Smooth muscle cell (in vitro differentiated cells): ENCODE measurements at regions not wholly inside any gene's neighbourhood (a gene's known extent, or its start where the extent isn't known, plus 50 kb on each side); places are given as distances from the start of the nearest gene placed in this dataset.

Experiments used
- DNase-seq: peaks from one replicate; lab custom pipeline; 2025; ENCODE audit not compliant: unreplicated experiment; lab: John Stamatoyannopoulos, UW
- H2AFZ ChIP-seq: fragments of 200-600 bp; sonication (generic); 2 replicates; pipeline ENCODE4 v1.6.0; 2016; ENCODE audit warnings: antibody characterized with exemption, low read depth, mild to moderate bottlenecking
- H3F3A ChIP-seq: fragments of 200-600 bp; sonication (generic); 2 replicates; pipeline ENCODE4 v1.6.0; 2017; ENCODE audit warnings: antibody characterized with exemption, low read depth
- H3K27ac ChIP-seq: fragments of 200-600 bp; sonication (generic); 2 replicates; pipeline ENCODE4 v1.5.1; 2016; ENCODE audit warnings: low read depth, mild to moderate bottlenecking
- H3K27me3 ChIP-seq: fragments of 200-600 bp; sonication (generic); 2 replicates; pipeline ENCODE4 v1.6.1; 2016; ENCODE audit warnings: low read depth, mild to moderate bottlenecking
- H3K36me3 ChIP-seq: fragments of 200-600 bp; sonication (generic); 2 replicates; pipeline ENCODE4 v1.5.1; 2016; ENCODE audit warnings: low read depth
- H3K4me1 ChIP-seq: fragments of 200-600 bp; sonication (generic); 2 replicates; pipeline ENCODE4 v1.5.1; 2016; ENCODE audit warnings: low read depth
- H3K4me2 ChIP-seq: fragments of 200-600 bp; sonication (generic); 2 replicates; pipeline ENCODE4 v1.6.0; 2016; ENCODE audit warnings: mild to moderate bottlenecking
- H3K4me3 ChIP-seq: fragments of 200-600 bp; sonication (generic); 2 replicates; pipeline ENCODE4 v1.5.1; 2016; ENCODE audit warnings: mild to moderate bottlenecking
- H3K79me2 ChIP-seq: fragments of 200-600 bp; sonication (generic); 2 replicates; pipeline ENCODE4 v1.6.0; 2016; ENCODE audit warnings: low read depth, mild to moderate bottlenecking
- H3K9ac ChIP-seq: fragments of 200-600 bp; sonication (generic); 2 replicates; pipeline ENCODE4 v1.6.0; 2016; ENCODE audit warnings: low read depth
- H3K9me3 ChIP-seq: fragments of 200-600 bp; sonication (generic); replicated peaks from 2 replicates; pipeline ENCODE4 v1.5.1; 2016; ENCODE audit warnings: low read depth
- H4K20me1 ChIP-seq: fragments of 200-600 bp; sonication (generic); 2 replicates; pipeline ENCODE4 v1.6.0; 2016; ENCODE audit warnings: low read depth
- CTCF ChIP-seq: fragments of 200-600 bp; sonication (generic); IDR thresholded peaks from 2 replicates; pipeline ENCODE4 v1.5.1; 2017; ENCODE audit warnings: borderline replicate concordance, mild to moderate bottlenecking, antibody characterized with exemption; ENCODE audit not compliant: insufficient read depth, poor library complexity, severe bottlenecking
- WGBS: methylation state at CpG from one replicate; pipeline ENCODE4 v1.1.7; 2016; ENCODE audit warnings: low lambda C conversion rate; 5-methylcytosine and 5-hydroxymethylcytosine counted together

DNA sequence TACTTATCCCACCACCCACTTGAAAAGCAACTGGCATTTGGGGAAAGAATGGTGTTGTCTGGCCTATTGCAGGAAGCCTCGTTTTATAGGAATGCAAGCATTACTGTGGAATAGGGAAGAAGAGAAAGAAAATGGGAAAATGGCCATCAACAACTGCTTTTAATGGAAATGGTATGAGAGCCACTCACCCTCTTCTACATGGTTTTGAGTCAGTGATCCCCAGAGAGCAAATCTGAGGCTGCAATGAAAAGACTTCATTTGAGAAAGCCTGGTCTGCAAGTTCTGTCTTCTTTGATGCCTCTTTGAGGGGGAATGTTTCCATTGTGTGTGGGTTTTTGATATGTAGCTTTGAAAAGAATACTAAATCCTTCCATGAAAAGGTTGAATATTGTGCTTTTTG lies 172.3 kb upstream of the HDDC2 start:
- DNase-seq = no peak
- H3K9ac ChIP-seq = no peak overlapping the region
- H2AFZ ChIP-seq = no peak overlapping the region
- no peak overlapping the region for H3K27ac ChIP-seq
- TF ChIP-seq CTCF = no peak
- H3K36me3 ChIP-seq = no peaks in the 10 kb centered on the region
- H4K20me1 ChIP-seq = no peaks in the 10 kb centered on the region
- no peaks in the 10 kb centered on the region for H3K79me2 ChIP-seq
- H3K4me3 ChIP-seq = no peak overlapping the region
- no peaks in the 10 kb centered on the region for H3K27me3 ChIP-seq
- WGBS = 14% methylated on average over 1 of the region's 1 CpG
- H3F3A ChIP-seq = peaks cover 18% of the 10 kb centered on the region
- H3K4me1 ChIP-seq = peaks cover 8% of the 10 kb centered on the region
- H3K4me2 ChIP-seq = no peak overlapping the region
- H3K9me3 ChIP-seq = no peaks in the 10 kb centered on the region

DNA sequence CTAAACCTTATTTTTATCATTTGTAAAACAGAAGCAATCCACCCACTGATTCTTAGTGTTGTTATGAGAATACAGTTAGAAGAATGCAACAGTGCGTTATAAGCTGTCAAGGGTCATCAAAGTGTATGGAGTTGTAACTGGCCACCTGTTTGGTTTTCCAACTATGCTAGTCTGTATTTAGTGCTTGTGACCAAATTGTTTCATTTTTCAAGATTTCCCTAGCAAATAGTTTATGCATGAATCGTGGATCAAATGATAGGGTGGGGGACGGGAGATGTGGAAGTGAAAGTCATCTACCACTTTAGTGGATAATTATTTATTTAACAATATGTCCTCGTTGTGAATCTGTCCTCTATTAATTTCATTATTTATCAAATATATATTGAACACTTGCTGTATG lies 175.4 kb upstream of the HDDC2 start:
- Histone ChIP-seq H3K36me3 (no peaks in the 10 kb centered on the region), H3K9ac (no peak overlapping the region), H3K79me2 (no peaks in the 10 kb centered on the region), H3F3A (no peaks in the 10 kb centered on the region), H3K27ac (peak overlapping the region; percentile 88), H3K4me2 (peak overlapping the region; percentile 45), H3K27me3 (no peaks in the 10 kb centered on the region), H3K9me3 (no peaks in the 10 kb centered on the region), H4K20me1 (no peaks in the 10 kb centered on the region), H3K4me1 (peaks cover 8% of the 10 kb centered on the region), H2AFZ (no peak overlapping the region), H3K4me3 (no peak overlapping the region)
- DNase-seq = no peak
- 83% methylated on average over 4 of the region's 4 CpGs for WGBS
- TF ChIP-seq CTCF = no peak

DNA sequence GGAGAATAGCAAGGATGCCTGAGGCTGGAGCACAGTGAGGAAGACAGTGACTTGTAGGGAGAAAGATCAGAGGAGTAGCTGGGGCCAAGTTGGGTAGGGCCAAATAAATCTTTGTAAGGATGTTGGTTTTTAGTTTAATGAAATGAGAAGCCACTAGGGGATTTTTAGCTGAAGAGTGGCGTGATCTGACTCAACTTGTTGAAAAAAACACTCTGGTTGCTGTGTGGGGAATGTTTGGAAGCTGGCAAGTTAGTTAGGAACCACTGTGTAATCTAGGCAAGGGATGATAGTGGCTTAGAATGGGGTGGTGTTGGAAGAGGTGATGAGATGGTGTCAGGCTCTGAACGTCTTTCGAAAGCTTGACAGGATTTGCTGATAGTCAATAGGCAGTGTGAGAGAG lies 176.1 kb upstream of the HDDC2 start:
- Histone ChIP-seq H2AFZ (no peak overlapping the region), H3F3A (no peaks in the 10 kb centered on the region), H3K27ac (peak overlapping the region; percentile 88)

More for the DNA sequence above, 176.1 kb upstream of the HDDC2 start:
- WGBS = 24% methylated on average over 3 of the region's 3 CpGs
- H3K4me1 ChIP-seq = peaks cover 8% of the 10 kb centered on the region
- H3K9me3 ChIP-seq = no peaks in the 10 kb centered on the region
- TF ChIP-seq CTCF = no peak
- peak overlapping the region; percentile 45 for H3K4me2 ChIP-seq
- no peaks in the 10 kb centered on the region for H4K20me1 ChIP-seq
- H3K79me2 ChIP-seq = no peaks in the 10 kb centered on the region
- H3K9ac ChIP-seq = no peak overlapping the region
- H3K27me3 ChIP-seq = no peaks in the 10 kb centered on the region
- H3K36me3 ChIP-seq = no peaks in the 10 kb centered on the region
- no peak overlapping the region for H3K4me3 ChIP-seq
- DNase-seq = no peak
